AG10803 (cell line): ENCODE measurements at regions not wholly inside any gene's neighbourhood (a gene's known extent, or its start where the extent isn't known, plus 50 kb on each side); places are given as distances from the start of the nearest gene placed in this dataset.

Experiments
- DNase-seq: peaks from one replicate; pipeline ENCODE4 v3.0.0; 2010; ENCODE audit warnings: low read depth
- H3K4me3 ChIP-seq: 2 replicates; pipeline ENCODE4 v1.5.1; 2011; ENCODE audit warnings: mild to moderate bottlenecking, low read length, control low read depth
- TF ChIP-seq, protein P1 (sequence below): conservative IDR thresholded peaks from 2 replicates; pipeline ENCODE4 v1.5.1; 2011; ENCODE audit warnings: mild to moderate bottlenecking, low read length, control low read depth, inconsistent platforms

GRCh38 chr4:156672492-156673305 lies 298.9 kb downstream of the PDGFC start:
- H3K4me3 ChIP-seq: no peak overlapping the region
- peak; percentile 51 for DNase-seq
- TF ChIP-seq, protein P1, sequence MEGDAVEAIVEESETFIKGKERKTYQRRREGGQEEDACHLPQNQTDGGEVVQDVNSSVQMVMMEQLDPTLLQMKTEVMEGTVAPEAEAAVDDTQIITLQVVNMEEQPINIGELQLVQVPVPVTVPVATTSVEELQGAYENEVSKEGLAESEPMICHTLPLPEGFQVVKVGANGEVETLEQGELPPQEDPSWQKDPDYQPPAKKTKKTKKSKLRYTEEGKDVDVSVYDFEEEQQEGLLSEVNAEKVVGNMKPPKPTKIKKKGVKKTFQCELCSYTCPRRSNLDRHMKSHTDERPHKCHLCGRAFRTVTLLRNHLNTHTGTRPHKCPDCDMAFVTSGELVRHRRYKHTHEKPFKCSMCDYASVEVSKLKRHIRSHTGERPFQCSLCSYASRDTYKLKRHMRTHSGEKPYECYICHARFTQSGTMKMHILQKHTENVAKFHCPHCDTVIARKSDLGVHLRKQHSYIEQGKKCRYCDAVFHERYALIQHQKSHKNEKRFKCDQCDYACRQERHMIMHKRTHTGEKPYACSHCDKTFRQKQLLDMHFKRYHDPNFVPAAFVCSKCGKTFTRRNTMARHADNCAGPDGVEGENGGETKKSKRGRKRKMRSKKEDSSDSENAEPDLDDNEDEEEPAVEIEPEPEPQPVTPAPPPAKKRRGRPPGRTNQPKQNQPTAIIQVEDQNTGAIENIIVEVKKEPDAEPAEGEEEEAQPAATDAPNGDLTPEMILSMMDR: no peak

GRCh38 chr4:156665780-156666366 lies 305.7 kb downstream of the PDGFC start:
- no peak for DNase-seq
- H3K4me3 ChIP-seq: no peak overlapping the region
- TF ChIP-seq, protein P1: no peak

DNA sequence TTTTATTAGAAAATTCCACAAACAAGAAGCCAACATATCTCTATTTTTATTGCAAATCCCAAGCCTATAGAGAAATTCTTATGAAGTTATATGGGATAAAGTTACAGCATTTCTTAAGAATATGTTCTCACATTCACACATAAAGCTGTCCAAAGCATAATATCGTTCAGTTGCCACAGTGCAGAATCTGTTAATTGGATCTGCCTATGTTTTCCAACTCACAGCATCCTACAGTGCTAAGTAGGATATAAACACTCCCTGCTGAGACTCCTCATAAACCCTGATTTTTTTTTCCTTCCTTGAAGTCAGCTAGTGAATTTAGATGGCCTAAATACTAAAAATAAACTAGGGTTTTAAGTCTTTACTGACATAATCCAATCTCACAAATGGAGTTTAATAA lies 307.9 kb downstream of the PDGFC start:
- H3K4me3 ChIP-seq: no peak overlapping the region
- TF ChIP-seq, protein P1: no peak
- DNase-seq: no peak

- DNase-seq: peak; percentile 40
- no peak overlapping the region for H3K4me3 ChIP-seq
- TF ChIP-seq, protein P1: no peak
Measured at GRCh38 chr4:156662921-156663320, 308.7 kb downstream of the PDGFC start.

DNA sequence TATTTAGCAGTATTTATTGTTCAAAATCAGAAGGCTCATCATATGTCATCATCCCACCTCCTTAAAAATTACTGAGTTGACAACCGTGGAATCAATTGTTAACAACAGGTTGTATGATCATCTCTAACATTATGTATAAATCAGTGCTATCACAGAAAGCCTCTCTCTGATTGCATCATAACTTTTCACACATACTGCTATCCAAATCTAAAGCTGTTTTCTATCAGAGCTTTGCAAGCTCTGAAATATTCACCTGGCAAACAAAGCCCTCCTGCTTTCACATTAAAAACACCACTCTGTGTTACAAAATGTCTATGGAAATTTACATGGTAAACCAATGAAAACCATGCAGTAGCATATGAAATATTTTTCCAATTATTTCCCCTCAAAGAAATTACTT lies 310.0 kb downstream of the PDGFC start:
- DNase-seq: no peak
- TF ChIP-seq, protein P1: no peak
- H3K4me3 ChIP-seq: no peak overlapping the region

DNA sequence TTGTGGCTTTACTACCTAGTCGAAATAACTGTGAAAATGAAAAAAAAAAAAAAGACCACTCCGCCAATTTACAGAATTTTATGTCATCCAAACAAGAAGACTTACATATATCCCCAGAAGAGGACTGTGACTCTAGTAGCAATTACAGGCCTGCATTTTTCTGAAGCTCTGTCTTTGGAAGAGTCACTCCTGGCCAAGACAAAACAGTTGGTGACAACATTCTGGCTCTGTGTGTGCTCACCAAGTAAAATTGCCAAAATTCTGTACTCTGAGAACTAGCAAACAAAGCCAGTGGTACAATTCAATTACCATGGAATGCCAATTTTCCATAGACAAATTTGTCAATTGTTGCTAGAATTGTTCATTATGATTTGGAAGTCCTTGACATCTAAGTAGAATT lies 311.1 kb downstream of the PDGFC start:
- TF ChIP-seq, protein P1: no peak
- DNase-seq: no peak
- no peak overlapping the region for H3K4me3 ChIP-seq

- DNase-seq: no peak
Measured at GRCh38 chr4:156659983-156660382, 311.6 kb downstream of the PDGFC start.

More at GRCh38 chr4:156659983-156660382, 311.6 kb downstream of the PDGFC start:
- H3K4me3 ChIP-seq: no peak overlapping the region
- TF ChIP-seq, protein P1: no peak
